Sigmoid colon (tissue), 6 donors: ENCODE measurements at regions not wholly inside any gene's neighbourhood (a gene's known extent, or its start where the extent isn't known, plus 50 kb on each side); places are given as distances from the start of the nearest gene placed in this dataset.

Source experiments
- DNase-seq: peaks from one replicate; pipeline ENCODE4 v3.0.0-alpha.2; 2019
- H3K27ac ChIP-seq, 4 donors: fragments of 200-600 bp; sonication (generic); one replicate each; pipeline ENCODE4 v1.5.1; 2016 to 2019; ENCODE audit warnings: mild to moderate bottlenecking in 1 of 4
- H3K27me3 ChIP-seq, 3 donors: fragments of 200-600 bp; sonication (generic); one replicate each; pipeline ENCODE4 v1.5.1; 2019; ENCODE audit warnings: mild to moderate bottlenecking in 1 of 3
- H3K36me3 ChIP-seq, 4 donors: fragments of 200-600 bp; sonication (generic); one replicate each; pipeline ENCODE4 v1.5.1; 2016 to 2019
- H3K4me1 ChIP-seq, 4 donors: fragments of 200-600 bp; sonication (generic); one replicate each; pipeline ENCODE4 v1.5.1; 2017 to 2019
- H3K4me3 ChIP-seq, 4 donors: fragments of 200-600 bp; sonication (generic); one replicate each; pipeline ENCODE4 v1.5.1; 2017 to 2019; ENCODE audit warnings: mild to moderate bottlenecking in 2 of 4, moderate library complexity in 1 of 4
- H3K9me3 ChIP-seq, 4 donors: fragments of 200-600 bp in 3 of 4; sonication (generic) in 3 of 4; one replicate each; pipeline versions ENCODE4 v1.5.1 to v1.6.1; 2013 to 2019
- CTCF ChIP-seq, 4 experiments: fragments of 450-650 bp in 3 of 4; fragments of 200-600 bp in 1 of 4; IDR thresholded peaks; one replicate each; pipeline ENCODE4 v1.5.1; 2016 to 2019; ENCODE audit warnings: antibody characterized with exemption in 4 of 4, mild to moderate bottlenecking in 3 of 4, moderate library complexity in 2 of 4
- EP300 ChIP-seq, 4 donors: sonication (generic); formaldehyde crosslinking; IDR thresholded peaks; one replicate each; pipeline ENCODE4 v1.6.1; 2017; ENCODE audit warnings: antibody characterized with exemption in 4 of 4
- POLR2A ChIP-seq, 2 donors: fragments of 450-650 bp; IDR thresholded peaks; one replicate each; pipeline ENCODE4 v1.6.1; 2016; ENCODE audit warnings: antibody characterized with exemption in 2 of 2, mild to moderate bottlenecking in 2 of 2, moderate library complexity in 2 of 2
- POLR2AphosphoS5 ChIP-seq, 4 donors: sonication (generic); formaldehyde crosslinking; IDR thresholded peaks; one replicate each; pipeline ENCODE4 v1.6.1; 2017; ENCODE audit warnings: antibody characterized with exemption in 4 of 4
- WGBS, 2 donors: extraction: QIAGEN DNeasy Blood & Tissue Kit; methylation state at CpG; one replicate each; pipeline ENCODE4 v1.1.7; 2013; 5-methylcytosine and 5-hydroxymethylcytosine counted together
- intact Hi-C: fragments of 100-400 bp; cut with DNase I; formaldehyde crosslinking; loops from one replicate; pipeline ENCODE4 v1.15.1; 2023
- donor health status: healthy with polysubstance abuse.
- donor health status: healthy.

DNA sequence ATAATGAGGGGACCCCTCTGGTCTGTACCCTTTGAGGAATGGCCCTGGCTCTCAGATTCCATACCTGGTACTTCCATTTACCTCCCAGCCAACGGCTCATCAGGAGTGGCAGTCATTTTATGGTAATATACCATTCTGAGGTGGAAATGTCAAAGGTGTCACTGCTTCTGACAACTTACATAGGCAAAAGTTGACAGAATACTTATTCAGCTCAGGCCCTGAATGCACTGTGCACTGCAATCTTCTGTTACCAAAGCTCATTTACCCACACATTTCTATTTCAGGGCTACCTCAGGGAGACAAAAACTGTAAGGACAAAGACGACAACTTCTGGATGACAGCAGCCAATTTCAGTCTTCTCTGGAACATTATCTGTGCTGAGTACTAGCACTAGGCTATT is 212.2 kb upstream of the TMEM260 start:
- no peak overlapping the region for H3K4me3 ChIP-seq
- H3K36me3 ChIP-seq, result no peaks in the 10 kb centered on the region
- H3K27me3 ChIP-seq, result no peaks in the 10 kb centered on the region
- H3K9me3 ChIP-seq, result peaks cover 0 to 2% (median 0%) of the 10 kb centered on the region in 4 donors
- no peak for DNase-seq
- no peaks in the 10 kb centered on the region for H3K4me1 ChIP-seq
- intact Hi-C loops, result no loop called here
- TF ChIP-seq EP300 (IDR thresholded peaks at IDR 0.05) (no peak), POLR2AphosphoS5 (IDR thresholded peaks at IDR 0.05) (no peak), POLR2A (IDR thresholded peaks at IDR 0.05) (no peak), CTCF (IDR thresholded peaks at IDR 0.05) (no peak)
- WGBS, 2 donors, result 82 to 83% methylated on average over 2 of the region's 2 CpGs
- H3K27ac ChIP-seq, result no peak overlapping the region

GRCh38 chr14:56371737-56372136 is 207.9 kb upstream of the TMEM260 start:
- WGBS, 2 donors, result 88 to 89% methylated on average over 3 of the region's 3 CpGs
- DNase-seq, result no peak
- no peak overlapping the region for H3K27ac ChIP-seq
- peaks cover 0 to 2% (median 0%) of the 10 kb centered on the region in 4 donors for H3K9me3 ChIP-seq
- TF ChIP-seq EP300 (IDR thresholded peaks at IDR 0.05), result no peak
- no peak for TF ChIP-seq POLR2AphosphoS5 (IDR thresholded peaks at IDR 0.05)
- no peak for TF ChIP-seq POLR2A (IDR thresholded peaks at IDR 0.05)
- TF ChIP-seq CTCF (IDR thresholded peaks at IDR 0.05), result no peak
- H3K4me3 ChIP-seq, result no peak overlapping the region
- H3K27me3 ChIP-seq, result no peaks in the 10 kb centered on the region
- no peaks in the 10 kb centered on the region for H3K36me3 ChIP-seq
- intact Hi-C loops, result no loop called here
- H3K4me1 ChIP-seq, result no peaks in the 10 kb centered on the region

GRCh38 chr14:56374421-56374820 is 205.2 kb upstream of the TMEM260 start:
- H3K27me3 ChIP-seq, result no peaks in the 10 kb centered on the region
- H3K9me3 ChIP-seq, result peaks cover 0 to 2% (median 0%) of the 10 kb centered on the region in 4 donors
- no peak overlapping the region for H3K27ac ChIP-seq
- intact Hi-C loops, result no loop called here
- H3K36me3 ChIP-seq, result no peaks in the 10 kb centered on the region
- no peak for TF ChIP-seq POLR2A (IDR thresholded peaks at IDR 0.05)
- TF ChIP-seq CTCF (IDR thresholded peaks at IDR 0.05), result no peak
- TF ChIP-seq POLR2AphosphoS5 (IDR thresholded peaks at IDR 0.05), result no peak
- TF ChIP-seq EP300 (IDR thresholded peaks at IDR 0.05), result no peak
- WGBS, 2 donors, result 88 to 91% methylated on average over 1 of the region's 1 CpG
- DNase-seq, result no peak
- no peak overlapping the region for H3K4me3 ChIP-seq
- no peaks in the 10 kb centered on the region for H3K4me1 ChIP-seq

GRCh38 chr14:56378046-56378445 is 201.6 kb upstream of the TMEM260 start:
- Histone ChIP-seq H3K9me3 (peaks cover 0 to 6% (median 2%) of the 10 kb centered on the region in 4 donors), H3K4me3 (no peak overlapping the region), H3K36me3 (no peaks in the 10 kb centered on the region), H3K4me1 (no peaks in the 10 kb centered on the region), H3K27ac (peak overlapping the region in 2 of 4 donors; percentile 28 to 37), H3K27me3 (no peaks in the 10 kb centered on the region)
- WGBS, 2 donors, result 84 to 88% methylated on average over 4 of the region's 4 CpGs
- TF ChIP-seq EP300 (IDR thresholded peaks at IDR 0.05), result no peak
- no peak for TF ChIP-seq POLR2AphosphoS5 (IDR thresholded peaks at IDR 0.05)
- intact Hi-C loops, result no loop called here
- no peak for DNase-seq

- intact Hi-C loops, result no loop called here
- Histone ChIP-seq H3K36me3 (no peaks in the 10 kb centered on the region), H3K27ac (peak overlapping the region in 2 of 4 donors; percentile 28 to 37), H3K4me3 (no peak overlapping the region), H3K9me3 (peaks cover 0 to 7% (median 2%) of the 10 kb centered on the region in 4 donors), H3K4me1 (no peaks in the 10 kb centered on the region), H3K27me3 (no peaks in the 10 kb centered on the region)
- no peak for DNase-seq
- TF ChIP-seq POLR2A (IDR thresholded peaks at IDR 0.05), result no peak
- TF ChIP-seq POLR2AphosphoS5 (IDR thresholded peaks at IDR 0.05), result peak in 1 of 4 donors; percentile 42
- 83 to 85% methylated on average over 2 of the region's 2 CpGs for WGBS, 2 donors
Observed at GRCh38 chr14:56378475-56378877, 201.1 kb upstream of the TMEM260 start.

DNA sequence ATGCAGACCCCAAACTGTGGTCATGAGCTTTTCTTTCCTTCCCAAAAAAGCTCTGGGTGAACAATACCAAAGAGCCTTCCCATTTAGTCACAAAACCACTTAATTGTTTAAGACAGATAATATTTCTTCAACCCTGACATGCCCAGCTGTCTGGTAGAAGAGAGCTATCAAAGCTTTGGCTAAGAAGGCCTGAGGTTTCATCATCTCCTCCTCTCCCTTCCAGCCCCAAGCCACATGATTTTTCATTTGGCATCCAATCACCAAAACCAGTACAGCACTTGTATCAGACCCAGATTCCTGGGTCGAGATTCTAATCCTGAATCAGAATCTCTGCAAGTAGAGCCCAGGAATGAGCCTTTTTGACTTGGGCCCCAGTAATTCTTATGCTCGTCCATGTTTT is 199.6 kb upstream of the TMEM260 start:
- Histone ChIP-seq H3K27me3 (no peaks in the 10 kb centered on the region), H3K36me3 (no peaks in the 10 kb centered on the region), H3K27ac (peak overlapping the region in 1 of 4 donors; percentile 33), H3K9me3 (peaks cover 0 to 7% (median 2%) of the 10 kb centered on the region in 4 donors), H3K4me1 (no peaks in the 10 kb centered on the region), H3K4me3 (no peak overlapping the region)
- intact Hi-C loops, result no loop called here
- 59 to 60% methylated on average over 2 of the region's 2 CpGs for WGBS, 2 donors
- TF ChIP-seq EP300 (IDR thresholded peaks at IDR 0.05) (no peak), POLR2A (IDR thresholded peaks at IDR 0.05) (no peak), CTCF (IDR thresholded peaks at IDR 0.05) (no peak), POLR2AphosphoS5 (IDR thresholded peaks at IDR 0.05) (no peak)
- DNase-seq, result no peak
